Gastroesophageal sphincter (tissue), 3 donors: ENCODE measurements at regions not wholly inside any gene's neighbourhood (a gene's known extent, or its start where the extent isn't known, plus 50 kb on each side); places are given as distances from the start of the nearest gene placed in this dataset.

Experiments used
- EP300 ChIP-seq: sonication (generic); formaldehyde crosslinking; IDR thresholded peaks from one replicate; pipeline ENCODE4 v1.6.1; 2017; ENCODE audit warnings: antibody characterized with exemption, mild to moderate bottlenecking
- POLR2A ChIP-seq, 2 donors: fragments of 450-650 bp; IDR thresholded peaks; one replicate each; pipeline ENCODE4 v1.6.1; 2017; ENCODE audit warnings: antibody characterized with exemption in 2 of 2, mild to moderate bottlenecking in 2 of 2, moderate library complexity in 1 of 2
- POLR2AphosphoS5 ChIP-seq: sonication (generic); formaldehyde crosslinking; IDR thresholded peaks from one replicate; pipeline ENCODE4 v1.6.1; 2017; ENCODE audit warnings: antibody characterized with exemption
- TF ChIP-seq, protein P1 (sequence below), 4 experiments: fragments of 200-600 bp in 2 of 4; fragments of 450-650 bp in 2 of 4; sonication (generic) in 1 of 4; IDR thresholded peaks; one replicate each; pipeline ENCODE4 v1.5.1; 2017 to 2019; ENCODE audit warnings: antibody characterized with exemption in 4 of 4, mild to moderate bottlenecking in 2 of 4, moderate library complexity in 2 of 4

- TF ChIP-seq, protein P1, sequence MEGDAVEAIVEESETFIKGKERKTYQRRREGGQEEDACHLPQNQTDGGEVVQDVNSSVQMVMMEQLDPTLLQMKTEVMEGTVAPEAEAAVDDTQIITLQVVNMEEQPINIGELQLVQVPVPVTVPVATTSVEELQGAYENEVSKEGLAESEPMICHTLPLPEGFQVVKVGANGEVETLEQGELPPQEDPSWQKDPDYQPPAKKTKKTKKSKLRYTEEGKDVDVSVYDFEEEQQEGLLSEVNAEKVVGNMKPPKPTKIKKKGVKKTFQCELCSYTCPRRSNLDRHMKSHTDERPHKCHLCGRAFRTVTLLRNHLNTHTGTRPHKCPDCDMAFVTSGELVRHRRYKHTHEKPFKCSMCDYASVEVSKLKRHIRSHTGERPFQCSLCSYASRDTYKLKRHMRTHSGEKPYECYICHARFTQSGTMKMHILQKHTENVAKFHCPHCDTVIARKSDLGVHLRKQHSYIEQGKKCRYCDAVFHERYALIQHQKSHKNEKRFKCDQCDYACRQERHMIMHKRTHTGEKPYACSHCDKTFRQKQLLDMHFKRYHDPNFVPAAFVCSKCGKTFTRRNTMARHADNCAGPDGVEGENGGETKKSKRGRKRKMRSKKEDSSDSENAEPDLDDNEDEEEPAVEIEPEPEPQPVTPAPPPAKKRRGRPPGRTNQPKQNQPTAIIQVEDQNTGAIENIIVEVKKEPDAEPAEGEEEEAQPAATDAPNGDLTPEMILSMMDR (IDR thresholded peaks at IDR 0.05): no peak
- TF ChIP-seq POLR2A (IDR thresholded peaks at IDR 0.05): no peak
- TF ChIP-seq POLR2AphosphoS5: no peak
- TF ChIP-seq EP300: no peak
These were observed 565.2 kb upstream of the LINC00305 start for GRCh38 chr18:64714086-64714485.
